OCI-M2 (cell line): ENCODE measurements at regions not wholly inside any gene's neighbourhood (a gene's known extent, or its start where the extent isn't known, plus 50 kb on each side); places are given as distances from the start of the nearest gene placed in this dataset.

Experiments
- DNase-seq: peaks from one replicate; lab custom pipeline; 2025; ENCODE audit not compliant: unreplicated experiment; lab: John Stamatoyannopoulos, UW

DNA sequence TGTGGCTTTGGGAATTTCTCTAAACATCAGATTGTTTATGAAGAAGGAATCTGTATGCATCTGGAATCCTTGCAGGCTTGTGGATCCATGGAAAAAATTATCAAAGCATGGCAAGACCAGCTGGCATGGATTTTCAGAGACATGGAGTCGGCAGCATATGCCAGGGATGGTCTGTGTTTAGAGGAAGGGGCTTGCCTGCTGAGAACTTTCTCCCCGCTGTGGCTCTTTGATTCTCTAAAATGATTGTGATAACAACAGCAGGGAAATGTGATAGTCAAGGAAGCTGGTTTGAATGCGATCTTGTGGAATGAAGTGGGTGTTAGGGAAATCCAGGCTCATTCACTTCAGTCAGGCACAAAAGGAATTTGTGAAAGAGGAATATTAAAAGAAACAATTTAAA is 245.7 kb upstream of the THRB start:
- no peak for DNase-seq

- no peak for DNase-seq
Measured at GRCh38 chr3:24741506-24741905, 246.9 kb upstream of the THRB start.

- no peak for DNase-seq
Measured at GRCh38 chr3:24748520-24748919, 253.9 kb upstream of the THRB start.

- DNase-seq: no peak
Measured at GRCh38 chr3:24751020-24751419, 256.4 kb upstream of the THRB start.

DNA sequence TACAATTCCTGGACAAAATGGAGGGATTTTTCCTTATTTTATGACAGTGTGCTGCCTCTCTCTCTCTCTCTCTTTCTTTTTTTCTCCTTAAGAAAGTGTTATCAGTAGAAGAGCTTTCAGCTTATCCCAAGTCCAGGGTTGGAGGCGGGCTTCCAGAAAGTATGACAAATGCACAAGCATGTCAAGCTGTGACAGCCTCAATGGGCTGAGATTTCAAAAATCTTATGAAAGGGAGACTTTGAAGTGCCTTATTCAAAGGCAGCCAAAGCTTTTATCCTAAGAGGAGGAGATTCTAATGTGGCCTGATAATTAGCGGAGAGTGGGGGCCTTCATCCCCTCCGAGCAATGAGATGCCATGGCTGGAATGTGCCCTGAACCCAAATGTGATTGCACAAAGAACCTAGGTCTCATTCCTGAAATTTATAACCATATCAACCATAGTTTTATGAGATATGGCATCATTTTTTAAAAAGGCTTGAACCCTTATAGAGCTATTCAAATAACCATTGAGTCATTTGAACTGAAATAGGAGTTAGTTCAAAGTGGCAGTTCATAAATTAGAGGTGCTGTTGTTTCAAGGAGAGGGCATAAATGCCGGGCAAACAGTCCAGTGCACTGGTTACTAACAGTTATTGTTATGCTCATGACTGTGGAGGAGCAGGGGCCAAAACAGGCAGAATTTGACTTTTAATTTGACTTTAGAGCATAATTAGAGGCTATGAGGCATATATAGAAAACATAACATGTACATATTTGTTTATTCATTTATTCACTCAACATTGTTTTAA is 261.6 kb upstream of the THRB start:
- DNase-seq: no peak

GRCh38 chr3:24763393-24763792 is 268.7 kb upstream of the THRB start:
- no peak for DNase-seq

- no peak for DNase-seq
Measured at GRCh38 chr3:24764236-24764915, 269.7 kb upstream of the THRB start.

DNA sequence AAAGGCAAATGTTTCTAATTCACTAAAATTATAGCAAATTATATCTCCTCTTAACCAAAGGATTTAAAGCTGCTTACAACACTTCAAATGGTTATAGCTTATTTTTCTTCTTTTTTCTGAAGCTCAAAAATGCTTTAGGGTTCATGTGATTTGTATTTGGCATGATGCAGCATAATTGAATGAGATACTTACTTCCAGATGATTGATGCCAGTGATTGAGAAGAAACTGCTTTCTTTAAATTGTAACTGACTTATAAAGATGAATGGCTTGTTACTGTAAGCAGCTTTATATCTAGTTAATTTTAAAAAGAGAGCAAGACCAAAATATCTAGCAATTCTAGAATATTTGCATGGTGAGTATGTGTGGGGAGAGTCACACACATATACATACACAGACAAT is 270.7 kb upstream of the THRB start:
- no peak for DNase-seq

DNA sequence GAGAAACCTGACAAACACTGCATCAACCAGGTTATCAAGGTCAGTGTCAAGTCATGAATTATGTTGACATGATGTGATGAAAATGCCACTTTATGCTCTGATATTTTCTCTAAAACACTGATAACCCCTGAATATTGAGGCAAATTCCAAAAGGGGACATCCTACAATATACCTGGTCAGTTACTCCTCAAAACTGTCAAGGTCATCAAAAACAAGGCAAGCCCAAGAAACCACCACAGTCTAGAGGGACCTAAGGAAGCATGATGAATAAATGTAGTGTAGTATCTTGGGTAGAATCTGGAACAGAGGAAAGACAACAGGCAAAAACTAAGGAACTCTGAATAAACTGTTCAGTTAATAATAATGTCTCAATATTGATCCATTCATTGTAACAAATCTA is 275.3 kb upstream of the THRB start:
- DNase-seq: no peak

- DNase-seq: no peak
Measured at GRCh38 chr3:24773798-24774197, 279.1 kb upstream of the THRB start.

DNA sequence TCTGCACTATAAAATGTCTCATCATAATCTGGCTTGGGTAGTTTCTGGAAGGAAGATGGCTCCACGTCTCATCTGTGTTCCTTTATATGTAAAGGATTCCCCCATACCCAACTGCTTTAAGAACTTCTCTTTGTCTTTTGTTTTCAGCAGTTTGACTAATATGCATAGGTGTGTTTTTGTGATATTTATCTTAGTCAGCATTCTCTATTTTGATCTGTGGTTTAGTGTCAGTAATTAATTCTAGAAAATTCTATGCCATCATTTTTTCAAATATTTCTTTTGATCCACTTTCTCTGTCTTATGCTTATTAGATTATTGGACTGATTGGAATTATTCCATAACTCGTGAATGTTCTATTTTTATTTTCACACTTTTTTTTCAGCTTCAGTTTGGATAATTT is 286.3 kb upstream of the THRB start:
- no peak for DNase-seq

GRCh38 chr3:24781454-24781853 is 286.8 kb upstream of the THRB start:
- no peak for DNase-seq

DNA sequence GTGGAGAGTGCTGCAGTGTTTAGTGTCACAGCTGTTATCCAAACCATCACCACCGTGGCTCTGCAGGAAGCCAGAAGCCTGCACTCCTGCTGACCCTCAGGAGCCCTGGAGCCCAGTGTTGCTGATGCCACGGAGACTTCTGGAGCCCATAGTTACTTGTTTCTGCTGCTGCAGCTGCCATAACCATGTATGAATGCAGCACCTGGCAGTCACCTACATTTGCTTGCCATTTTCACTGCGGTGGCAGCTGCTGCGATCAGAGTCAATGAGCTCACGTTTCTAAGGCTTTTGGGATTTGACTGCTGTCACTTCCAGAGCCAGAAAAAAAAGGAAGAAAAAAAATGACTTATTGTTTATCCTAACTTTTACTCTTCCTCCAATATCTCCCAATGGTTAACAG is 299.2 kb upstream of the THRB start:
- DNase-seq: no peak

GRCh38 chr3:24802614-24803013 is 308.0 kb upstream of the THRB start:
- DNase-seq: no peak

- no peak for DNase-seq
Measured at GRCh38 chr3:24804095-24804494, 309.4 kb upstream of the THRB start.

DNA sequence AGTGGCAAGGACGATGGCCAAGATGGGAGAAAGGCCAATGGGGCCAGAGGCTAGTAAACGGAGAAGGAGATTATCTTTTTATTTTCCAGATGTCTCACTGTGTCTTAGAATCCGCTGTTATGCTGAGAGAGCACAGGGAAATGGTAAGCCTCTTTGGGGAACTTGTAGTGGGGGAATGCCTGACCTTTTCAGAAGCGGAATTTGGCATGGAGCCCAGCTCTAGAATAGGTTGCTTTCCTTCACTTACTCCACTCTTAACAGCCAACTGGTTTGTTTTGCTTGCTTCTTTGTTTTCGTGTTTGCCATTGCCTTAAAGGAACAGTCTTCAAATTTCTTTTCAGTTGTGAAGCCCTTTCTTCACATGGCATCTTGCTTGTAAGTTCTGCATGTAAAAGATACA is 316.2 kb upstream of the THRB start:
- DNase-seq: no peak

DNA sequence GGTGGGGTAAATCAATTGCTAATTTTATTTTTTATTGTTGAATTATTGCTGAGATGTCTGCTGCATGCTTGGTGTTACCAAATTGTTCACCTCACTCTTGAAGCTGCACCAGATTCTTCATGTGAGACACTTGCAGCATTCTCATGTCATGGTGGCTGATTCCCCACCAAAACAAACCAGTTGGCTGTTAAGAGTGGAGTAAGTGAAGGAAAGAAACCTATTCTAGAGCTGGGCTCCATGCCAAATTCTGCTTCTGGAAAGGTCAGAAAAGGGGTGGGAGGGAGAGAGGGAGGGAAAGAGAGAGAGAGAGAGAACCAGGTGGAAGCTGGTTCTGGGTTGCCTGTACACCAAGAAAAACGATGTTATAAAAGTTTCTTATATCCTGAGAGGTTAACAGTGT is 317.5 kb upstream of the THRB start:
- no peak for DNase-seq

DNA sequence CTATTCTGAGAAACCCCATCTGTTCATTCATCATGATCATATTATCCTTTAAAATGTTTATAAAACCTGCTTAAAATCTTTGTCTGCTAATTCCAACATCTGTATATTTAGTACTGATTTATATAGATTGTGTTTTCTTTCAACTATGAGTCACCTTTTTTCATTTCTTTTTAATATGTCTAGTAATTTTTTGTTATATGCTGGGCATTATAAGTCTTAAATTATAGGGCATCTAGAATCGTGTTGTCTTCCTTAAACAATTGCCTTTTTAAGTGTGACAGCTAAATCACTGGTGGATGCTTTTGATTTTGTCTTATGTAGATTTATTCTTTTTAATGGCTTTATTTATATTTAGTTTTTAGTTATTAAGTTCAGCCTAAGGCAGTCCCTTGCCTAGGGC is 323.4 kb upstream of the THRB start:
- no peak for DNase-seq

DNA sequence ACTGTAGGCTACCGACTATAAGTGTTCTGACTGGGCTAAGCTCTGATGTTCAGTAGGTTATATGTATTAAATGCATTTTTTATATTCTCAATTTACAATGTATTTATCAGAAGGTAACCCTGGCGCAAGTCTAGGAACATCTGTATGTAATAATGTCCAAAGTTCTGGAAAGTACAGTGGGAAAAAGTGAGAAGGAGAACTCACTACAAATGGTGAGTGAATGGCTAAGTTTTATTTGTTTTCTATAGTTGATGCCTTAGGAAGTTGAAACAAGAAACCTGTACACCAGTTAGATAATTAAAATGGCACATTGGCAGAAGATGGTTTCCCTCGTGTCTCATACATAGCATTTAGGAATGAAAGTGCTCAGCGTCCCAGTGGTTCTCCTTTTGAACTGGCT is 333.4 kb upstream of the THRB start:
- no peak for DNase-seq

DNA sequence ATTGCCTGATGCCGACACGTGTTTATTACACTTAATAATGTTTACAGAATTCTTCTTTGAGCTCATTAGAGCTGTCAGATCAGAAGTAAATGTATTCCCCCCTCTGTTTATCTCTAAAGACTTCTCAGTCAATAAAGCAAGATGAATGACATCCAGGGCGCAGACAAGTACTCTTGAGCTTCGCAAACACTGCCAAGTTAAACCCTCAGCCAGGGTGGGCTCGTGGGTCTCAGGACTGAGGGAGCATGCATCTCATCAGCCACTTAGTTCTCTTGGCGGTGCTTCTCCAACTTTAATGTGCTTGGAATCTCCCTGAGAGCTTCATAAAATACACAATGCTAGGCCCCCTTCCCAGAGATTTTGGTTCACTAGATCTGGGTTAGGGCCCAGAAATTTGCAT is 333.9 kb upstream of the THRB start:
- DNase-seq: no peak

- no peak for DNase-seq
Measured at GRCh38 chr3:24829011-24829581, 334.4 kb upstream of the THRB start.

DNA sequence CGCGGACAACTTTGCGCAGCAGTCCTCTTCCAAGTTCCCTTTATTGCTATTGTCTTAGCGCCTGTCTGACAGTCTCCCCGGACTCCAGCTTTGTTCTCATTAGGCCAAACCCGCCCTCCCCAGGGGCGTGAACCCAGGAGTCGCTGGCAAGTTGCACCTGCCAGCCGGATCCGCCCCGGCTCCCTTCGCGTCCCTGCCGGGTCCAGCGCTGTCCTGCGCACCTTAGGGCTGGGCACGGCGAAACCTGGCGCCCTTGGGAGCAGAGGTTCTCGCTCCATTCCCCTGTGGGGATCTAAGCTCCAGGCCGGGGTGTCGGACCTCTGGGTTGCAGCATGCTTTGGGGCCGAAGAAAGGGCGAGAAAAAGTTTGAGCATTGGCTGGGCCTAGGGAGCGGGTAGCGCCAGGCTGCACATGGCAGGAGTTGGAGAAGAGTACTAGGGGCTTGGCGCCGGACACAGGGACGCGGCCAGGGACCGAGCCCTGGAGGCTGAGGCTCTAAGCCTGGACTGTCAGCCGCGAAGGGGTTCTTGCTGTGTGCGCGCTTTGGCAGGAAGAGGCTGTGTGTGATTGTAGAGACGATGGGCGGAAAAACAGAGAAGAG is 335.1 kb upstream of the THRB start:
- DNase-seq: no peak
